ENCODE measurements at regions not wholly inside any gene's neighbourhood (a gene's known extent, or its start where the extent isn't known, plus 50 kb on each side); places are given as distances from the start of the nearest gene placed in this dataset.

DNA sequence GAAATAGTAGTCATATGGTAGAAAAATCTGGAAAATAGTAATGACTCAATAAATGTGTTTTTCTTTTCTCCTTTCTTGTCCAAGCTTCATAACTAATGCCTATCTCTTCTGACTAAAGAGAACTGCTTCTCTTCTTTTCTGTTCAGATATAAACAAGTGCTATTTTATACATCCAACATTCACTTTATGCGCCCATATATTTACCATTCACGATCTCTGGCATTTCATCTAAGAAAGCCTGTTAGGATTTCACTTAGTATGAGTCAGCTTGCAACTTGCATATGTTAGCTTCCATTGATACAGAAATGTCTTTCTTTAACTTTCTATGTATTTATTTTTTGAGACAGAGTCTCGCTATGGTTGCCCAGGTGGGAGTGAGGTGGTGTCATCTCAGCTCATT lies 224.9 kb downstream of the VAPA start:
- no peaks in the 10 kb centered on the region for H3K27me3 Mint-ChIP-seq (ENCODE audit: insufficient read depth, unreplicated experiment)
- H3K9me3 Mint-ChIP-seq (ENCODE audit: unreplicated experiment), result peaks cover 10% of the 10 kb centered on the region
- BruUV-seq (replicated peaks), result no TSS peak
- no peak overlapping the region for H3K4me3 ChIP-seq (ENCODE audit: low read depth, low read length)
- ChIA-PET POLR2A (no interaction called here), CTCF (no interaction called here)
- H3K27me3 ChIP-seq (replicated peaks; ENCODE audit: control insufficient read depth, insufficient read depth, low read length), result no peaks in the 10 kb centered on the region
- H3K27ac Mint-ChIP-seq (ENCODE audit: unreplicated experiment), result no peak overlapping the region
- no peaks in the 10 kb centered on the region for H3K9me3 ChIP-seq
- TF ChIP-seq, protein P1, sequence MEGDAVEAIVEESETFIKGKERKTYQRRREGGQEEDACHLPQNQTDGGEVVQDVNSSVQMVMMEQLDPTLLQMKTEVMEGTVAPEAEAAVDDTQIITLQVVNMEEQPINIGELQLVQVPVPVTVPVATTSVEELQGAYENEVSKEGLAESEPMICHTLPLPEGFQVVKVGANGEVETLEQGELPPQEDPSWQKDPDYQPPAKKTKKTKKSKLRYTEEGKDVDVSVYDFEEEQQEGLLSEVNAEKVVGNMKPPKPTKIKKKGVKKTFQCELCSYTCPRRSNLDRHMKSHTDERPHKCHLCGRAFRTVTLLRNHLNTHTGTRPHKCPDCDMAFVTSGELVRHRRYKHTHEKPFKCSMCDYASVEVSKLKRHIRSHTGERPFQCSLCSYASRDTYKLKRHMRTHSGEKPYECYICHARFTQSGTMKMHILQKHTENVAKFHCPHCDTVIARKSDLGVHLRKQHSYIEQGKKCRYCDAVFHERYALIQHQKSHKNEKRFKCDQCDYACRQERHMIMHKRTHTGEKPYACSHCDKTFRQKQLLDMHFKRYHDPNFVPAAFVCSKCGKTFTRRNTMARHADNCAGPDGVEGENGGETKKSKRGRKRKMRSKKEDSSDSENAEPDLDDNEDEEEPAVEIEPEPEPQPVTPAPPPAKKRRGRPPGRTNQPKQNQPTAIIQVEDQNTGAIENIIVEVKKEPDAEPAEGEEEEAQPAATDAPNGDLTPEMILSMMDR (IDR thresholded peaks at IDR 0.05; ENCODE audit: insufficient read depth in 1 of 2, low read depth in 1 of 2, low read length in 1 of 2, severe bottlenecking in 1 of 2, unreplicated experiment in 1 of 2), result no peak
- H3K4me3 Mint-ChIP-seq (ENCODE audit: unreplicated experiment), result no peak overlapping the region
- peaks cover 30% of the 10 kb centered on the region for H3K4me1 Mint-ChIP-seq (ENCODE audit: low read depth, unreplicated experiment)
- DNase-seq, result no peak
- intact Hi-C loops (cut with micrococcal nuclease; ENCODE audit: unreplicated experiment), result loop anchor here (10.0 kb wide), 1 partner anchor 114 kb away; no protein-coding TSS in a partner anchor
- peaks cover 26% of the 10 kb centered on the region for H3K4me1 ChIP-seq
- H3K36me3 ChIP-seq (ENCODE audit: control insufficient read depth, insufficient read depth, low read length), result no peaks in the 10 kb centered on the region
- H3K36me3 Mint-ChIP-seq (ENCODE audit: insufficient read depth, unreplicated experiment), result no peaks in the 10 kb centered on the region

GRCh38 chr18:10139783-10140410 lies 226.1 kb downstream of the VAPA start:
- no peaks in the 10 kb centered on the region for H3K9me3 ChIP-seq
- Mint-ChIP-seq H3K4me1 (ENCODE audit: low read depth, unreplicated experiment) (peaks cover 30% of the 10 kb centered on the region), H3K27ac (ENCODE audit: unreplicated experiment) (peak overlapping the region; percentile 83), H3K36me3 (ENCODE audit: insufficient read depth, unreplicated experiment) (no peaks in the 10 kb centered on the region), H3K4me3 (ENCODE audit: unreplicated experiment) (peak overlapping the region; percentile 35), H3K27me3 (ENCODE audit: insufficient read depth, unreplicated experiment) (no peaks in the 10 kb centered on the region), H3K9me3 (ENCODE audit: unreplicated experiment) (peaks cover 10% of the 10 kb centered on the region)
- BruUV-seq (replicated peaks), result no TSS peak
- intact Hi-C loops (cut with micrococcal nuclease; ENCODE audit: unreplicated experiment), result loop anchor here (5.0 to 10.0 kb wide), 3 partner anchors 55 to 168 kb away; no protein-coding TSS in a partner anchor
- H3K4me1 ChIP-seq, result peaks cover 26% of the 10 kb centered on the region
- CTCF ChIA-PET, result interaction anchor here (0.6 kb wide), 1 partner anchor 467 kb away, joined by 12 read pairs; no protein-coding TSS in a partner anchor
- H3K4me3 ChIP-seq (ENCODE audit: low read depth, low read length), result no peak overlapping the region
- TF ChIP-seq, protein P1 (IDR thresholded peaks at IDR 0.05; ENCODE audit: insufficient read depth in 1 of 2, low read depth in 1 of 2, low read length in 1 of 2, severe bottlenecking in 1 of 2, unreplicated experiment in 1 of 2), result no peak
- DNase-seq, result no peak
- POLR2A ChIA-PET, result no interaction called here
- no peaks in the 10 kb centered on the region for H3K36me3 ChIP-seq (ENCODE audit: control insufficient read depth, insufficient read depth, low read length)
- no peaks in the 10 kb centered on the region for H3K27me3 ChIP-seq (replicated peaks; ENCODE audit: control insufficient read depth, insufficient read depth, low read length)

GRCh38 chr18:10140461-10141282 lies 226.9 kb downstream of the VAPA start:
- Histone ChIP-seq H3K4me3 (ENCODE audit: low read depth, low read length) (no peak overlapping the region), H3K27me3 (replicated peaks; ENCODE audit: control insufficient read depth, insufficient read depth, low read length) (no peaks in the 10 kb centered on the region), H3K4me1 (peaks cover 26% of the 10 kb centered on the region), H3K9me3 (no peaks in the 10 kb centered on the region), H3K36me3 (ENCODE audit: control insufficient read depth, insufficient read depth, low read length) (no peaks in the 10 kb centered on the region)
- H3K4me3 Mint-ChIP-seq (ENCODE audit: unreplicated experiment), result peak overlapping the region; percentile 35
- TF ChIP-seq, protein P1 (IDR thresholded peaks at IDR 0.05; ENCODE audit: insufficient read depth in 1 of 2, low read depth in 1 of 2, low read length in 1 of 2, severe bottlenecking in 1 of 2, unreplicated experiment in 1 of 2), result no peak
- H3K27me3 Mint-ChIP-seq (ENCODE audit: insufficient read depth, unreplicated experiment), result no peaks in the 10 kb centered on the region
- H3K4me1 Mint-ChIP-seq (ENCODE audit: low read depth, unreplicated experiment), result peaks cover 30% of the 10 kb centered on the region
- POLR2A ChIA-PET, result no interaction called here
- DNase-seq, result peak; percentile 74 to 82
- intact Hi-C loops (cut with micrococcal nuclease; ENCODE audit: unreplicated experiment), result loop anchor here (5.0 to 10.0 kb wide), 2 partner anchors 56 to 168 kb away; no protein-coding TSS in a partner anchor
- no TSS peak for BruUV-seq (replicated peaks)
- peaks cover 10% of the 10 kb centered on the region for H3K9me3 Mint-ChIP-seq (ENCODE audit: unreplicated experiment)
- CTCF ChIA-PET, result interaction anchor here (0.7 to 1.3 kb wide), 3 partner anchors 9 to 437 kb away, joined by 3 read pairs; no protein-coding TSS in a partner anchor
- H3K27ac Mint-ChIP-seq (ENCODE audit: unreplicated experiment), result peak overlapping the region; percentile 83
- no peaks in the 10 kb centered on the region for H3K36me3 Mint-ChIP-seq (ENCODE audit: insufficient read depth, unreplicated experiment)
